Body of pancreas (tissue), 4 donors: ENCODE measurements at regions not wholly inside any gene's neighbourhood (a gene's known extent, or its start where the extent isn't known, plus 50 kb on each side); places are given as distances from the start of the nearest gene placed in this dataset.

ENCODE experiments used
- ATAC-seq: fragments of 150-250 bp; one replicate; pipeline ENCODE4 v1.9.1; 2016
- DNase-seq, 4 donors: peaks; one replicate each; pipeline ENCODE4 v3.0.0-alpha.2; 2019
- H3K27ac ChIP-seq, 4 donors: fragments of 200-600 bp; sonication (generic); 1 replicate in 3 of 4; 2 replicates in 1 of 4; pipeline versions ENCODE4 v1.5.1 to v1.6.1; 2016 to 2019; ENCODE audit warnings: mild to moderate bottlenecking in 1 of 4, mixed read lengths in 1 of 4, moderate library complexity in 1 of 4
- H3K27me3 ChIP-seq, 2 donors: fragments of 200-600 bp; sonication (generic); one replicate each; pipeline ENCODE4 v1.6.0; 2016; ENCODE audit warnings: mild to moderate bottlenecking in 1 of 2
- H3K36me3 ChIP-seq, 2 donors: fragments of 200-600 bp; sonication (generic); replicated peaks in 1 of 2; 2 replicates each; pipeline ENCODE4 v1.5.1; 2016; ENCODE audit warnings: low read depth in 2 of 2; ENCODE audit not compliant: insufficient read depth in 1 of 2
- H3K4me1 ChIP-seq: fragments of 200-600 bp; sonication (generic); one replicate; pipeline ENCODE4 v1.6.0; 2016
- H3K4me3 ChIP-seq, 2 donors: fragments of 200-600 bp; sonication (generic); 1 replicate in 1 of 2; 2 replicates in 1 of 2; pipeline ENCODE4 v1.5.1; 2016 to 2019
- H3K9me3 ChIP-seq, 3 donors: fragments of 200-600 bp; sonication (generic); 1 replicate in 2 of 3; 2 replicates in 1 of 3; pipeline ENCODE4 v1.5.1; 2016
- POLR2A ChIP-seq, 3 donors: fragments of 450-650 bp; IDR thresholded peaks; one replicate each; pipeline ENCODE4 v1.6.1; 2016; ENCODE audit warnings: antibody characterized with exemption in 3 of 3, mild to moderate bottlenecking in 2 of 3
- WGBS, 2 donors: methylation state at CpG; one replicate each; pipeline ENCODE4 v1.1.5; 2017; 5-methylcytosine and 5-hydroxymethylcytosine counted together
- intact Hi-C: fragments of 100-400 bp; cut with DNase I; formaldehyde crosslinking; loops from one replicate; pipeline ENCODE4 v1.15.1; 2023
- TF ChIP-seq, protein P1 (sequence below), 7 experiments: fragments of 450-650 bp in 4 of 7; fragments of 200-600 bp in 3 of 7; sonication (generic) in 3 of 7; IDR thresholded peaks; one replicate each; pipeline ENCODE4 v1.5.1; 2016 to 2019; ENCODE audit warnings: antibody characterized with exemption in 7 of 7

GRCh38 chr4:14744346-14744745 is 257.9 kb upstream of the CPEB2 start:
- H3K36me3 ChIP-seq = no peaks in the 10 kb centered on the region
- no peak for ATAC-seq
- H3K4me3 ChIP-seq = no peak overlapping the region
- H3K27me3 ChIP-seq = no peaks in the 10 kb centered on the region
- WGBS, 2 donors = 66 to 69% methylated on average over 4 of the region's 4 CpGs
- no peaks in the 10 kb centered on the region for H3K9me3 ChIP-seq
- no peak for TF ChIP-seq POLR2A (IDR thresholded peaks at IDR 0.05)
- TF ChIP-seq, protein P1, sequence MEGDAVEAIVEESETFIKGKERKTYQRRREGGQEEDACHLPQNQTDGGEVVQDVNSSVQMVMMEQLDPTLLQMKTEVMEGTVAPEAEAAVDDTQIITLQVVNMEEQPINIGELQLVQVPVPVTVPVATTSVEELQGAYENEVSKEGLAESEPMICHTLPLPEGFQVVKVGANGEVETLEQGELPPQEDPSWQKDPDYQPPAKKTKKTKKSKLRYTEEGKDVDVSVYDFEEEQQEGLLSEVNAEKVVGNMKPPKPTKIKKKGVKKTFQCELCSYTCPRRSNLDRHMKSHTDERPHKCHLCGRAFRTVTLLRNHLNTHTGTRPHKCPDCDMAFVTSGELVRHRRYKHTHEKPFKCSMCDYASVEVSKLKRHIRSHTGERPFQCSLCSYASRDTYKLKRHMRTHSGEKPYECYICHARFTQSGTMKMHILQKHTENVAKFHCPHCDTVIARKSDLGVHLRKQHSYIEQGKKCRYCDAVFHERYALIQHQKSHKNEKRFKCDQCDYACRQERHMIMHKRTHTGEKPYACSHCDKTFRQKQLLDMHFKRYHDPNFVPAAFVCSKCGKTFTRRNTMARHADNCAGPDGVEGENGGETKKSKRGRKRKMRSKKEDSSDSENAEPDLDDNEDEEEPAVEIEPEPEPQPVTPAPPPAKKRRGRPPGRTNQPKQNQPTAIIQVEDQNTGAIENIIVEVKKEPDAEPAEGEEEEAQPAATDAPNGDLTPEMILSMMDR (IDR thresholded peaks at IDR 0.05) = no peak
- no peak for DNase-seq
- H3K27ac ChIP-seq = no peak overlapping the region
- intact Hi-C loops = no loop called here
- no peaks in the 10 kb centered on the region for H3K4me1 ChIP-seq

GRCh38 chr4:14749910-14750309 is 252.4 kb upstream of the CPEB2 start:
- intact Hi-C loops = no loop called here
- Histone ChIP-seq H3K4me3 (no peak overlapping the region), H3K9me3 (peaks cover 0 to 18% (median 0%) of the 10 kb centered on the region in 3 donors), H3K27me3 (no peaks in the 10 kb centered on the region), H3K36me3 (no peaks in the 10 kb centered on the region), H3K27ac (no peak overlapping the region), H3K4me1 (no peaks in the 10 kb centered on the region)
- WGBS, 2 donors = 21 to 24% methylated on average over 2 of the region's 2 CpGs
- DNase-seq (peak; percentile 33 to 66 (median 47)), ATAC-seq (peak; percentile 42)
- TF ChIP-seq, protein P1 (IDR thresholded peaks at IDR 0.05) = peak in 5 of 7 experiments; percentile 37 to 58 (median 47)
- no peak for TF ChIP-seq POLR2A (IDR thresholded peaks at IDR 0.05)

DNA sequence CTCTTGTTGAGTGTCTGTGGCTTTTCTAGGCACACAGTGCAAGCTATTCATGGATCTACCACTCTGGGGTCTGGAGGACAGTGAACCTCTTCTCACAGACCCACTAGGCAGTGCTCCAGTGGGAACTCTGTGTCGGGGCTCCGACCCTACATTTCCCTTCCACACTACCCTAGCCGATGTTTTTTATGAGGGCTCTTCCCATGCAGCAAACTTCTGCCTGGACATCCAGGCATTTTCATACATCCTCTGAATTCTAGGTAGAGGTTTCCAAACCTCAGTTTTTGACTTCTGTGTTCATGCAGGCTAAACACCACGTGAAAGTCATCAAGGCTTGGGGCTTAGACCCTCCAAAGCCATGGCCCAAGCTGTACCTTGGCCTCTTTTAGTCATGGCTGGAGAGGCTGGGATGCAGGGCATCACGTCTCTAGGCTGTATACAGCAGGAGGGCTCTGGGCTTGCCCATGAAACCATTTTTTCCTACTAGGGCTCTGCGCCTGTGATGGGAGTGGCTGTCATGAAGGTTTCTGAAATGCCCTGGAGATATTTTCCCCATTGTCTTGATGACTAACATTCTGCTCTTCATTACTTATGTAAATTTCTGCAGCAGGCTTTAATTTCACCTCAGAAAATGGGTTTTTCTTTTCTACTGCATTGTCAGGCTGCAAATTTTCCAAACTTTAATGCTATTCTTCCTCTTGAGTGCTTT is 249.8 kb upstream of the CPEB2 start:
- Histone ChIP-seq H3K27ac (no peak overlapping the region), H3K9me3 (peaks cover 0 to 18% (median 0%) of the 10 kb centered on the region in 3 donors), H3K4me1 (no peaks in the 10 kb centered on the region), H3K27me3 (no peaks in the 10 kb centered on the region), H3K36me3 (no peaks in the 10 kb centered on the region), H3K4me3 (no peak overlapping the region)
- TF ChIP-seq, protein P1 (IDR thresholded peaks at IDR 0.05) = no peak
- no peak for TF ChIP-seq POLR2A (IDR thresholded peaks at IDR 0.05)
- intact Hi-C loops = no loop called here
- WGBS, 2 donors = 84 to 85% methylated on average over 5 to 6 of the region's 6 CpGs
- DNase-seq (no peak), ATAC-seq (no peak)

- no peaks in the 10 kb centered on the region for H3K27me3 ChIP-seq
- intact Hi-C loops = no loop called here
- H3K36me3 ChIP-seq = no peaks in the 10 kb centered on the region
- no peak for TF ChIP-seq POLR2A (IDR thresholded peaks at IDR 0.05)
- TF ChIP-seq, protein P1 (IDR thresholded peaks at IDR 0.05) = no peak
- no peaks in the 10 kb centered on the region for H3K9me3 ChIP-seq
- no peak for ATAC-seq
- peaks cover 11% of the 10 kb centered on the region for H3K4me1 ChIP-seq
- H3K27ac ChIP-seq = no peak overlapping the region
- no peak overlapping the region for H3K4me3 ChIP-seq
- DNase-seq = no peak
Observed at GRCh38 chr4:14767142-14767541, 235.1 kb upstream of the CPEB2 start.

DNA sequence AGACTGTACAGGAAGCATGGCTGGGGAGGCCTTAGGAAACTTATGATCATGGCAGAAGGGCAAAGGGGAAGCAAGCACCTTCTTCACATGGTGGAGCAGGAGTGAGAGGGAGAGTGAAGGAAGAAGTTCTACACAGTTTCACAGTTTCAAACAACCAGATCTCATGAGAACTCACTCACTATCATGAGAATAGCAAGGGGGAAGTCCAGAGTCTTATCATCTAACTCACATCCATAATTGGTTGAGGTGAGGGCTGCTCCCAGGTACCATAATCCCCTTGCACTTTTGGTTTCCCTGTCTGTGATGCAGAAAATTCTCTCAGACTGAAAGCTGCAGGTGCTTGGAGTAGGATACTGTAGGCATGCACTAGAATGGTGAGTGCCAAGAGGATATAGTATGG is 233.8 kb upstream of the CPEB2 start:
- no peaks in the 10 kb centered on the region for H3K27me3 ChIP-seq
- intact Hi-C loops = no loop called here
- ATAC-seq = no peak
- H3K27ac ChIP-seq = no peak overlapping the region
- DNase-seq = no peak
- TF ChIP-seq, protein P1 (IDR thresholded peaks at IDR 0.05) = no peak
- no peak for TF ChIP-seq POLR2A (IDR thresholded peaks at IDR 0.05)
- H3K9me3 ChIP-seq = no peaks in the 10 kb centered on the region
- peaks cover 11% of the 10 kb centered on the region for H3K4me1 ChIP-seq
- no peak overlapping the region for H3K4me3 ChIP-seq
- no peaks in the 10 kb centered on the region for H3K36me3 ChIP-seq
